ENCODE measurements at regions not wholly inside any gene's neighbourhood (a gene's known extent, or its start where the extent isn't known, plus 50 kb on each side); places are given as distances from the start of the nearest gene placed in this dataset.

DNA sequence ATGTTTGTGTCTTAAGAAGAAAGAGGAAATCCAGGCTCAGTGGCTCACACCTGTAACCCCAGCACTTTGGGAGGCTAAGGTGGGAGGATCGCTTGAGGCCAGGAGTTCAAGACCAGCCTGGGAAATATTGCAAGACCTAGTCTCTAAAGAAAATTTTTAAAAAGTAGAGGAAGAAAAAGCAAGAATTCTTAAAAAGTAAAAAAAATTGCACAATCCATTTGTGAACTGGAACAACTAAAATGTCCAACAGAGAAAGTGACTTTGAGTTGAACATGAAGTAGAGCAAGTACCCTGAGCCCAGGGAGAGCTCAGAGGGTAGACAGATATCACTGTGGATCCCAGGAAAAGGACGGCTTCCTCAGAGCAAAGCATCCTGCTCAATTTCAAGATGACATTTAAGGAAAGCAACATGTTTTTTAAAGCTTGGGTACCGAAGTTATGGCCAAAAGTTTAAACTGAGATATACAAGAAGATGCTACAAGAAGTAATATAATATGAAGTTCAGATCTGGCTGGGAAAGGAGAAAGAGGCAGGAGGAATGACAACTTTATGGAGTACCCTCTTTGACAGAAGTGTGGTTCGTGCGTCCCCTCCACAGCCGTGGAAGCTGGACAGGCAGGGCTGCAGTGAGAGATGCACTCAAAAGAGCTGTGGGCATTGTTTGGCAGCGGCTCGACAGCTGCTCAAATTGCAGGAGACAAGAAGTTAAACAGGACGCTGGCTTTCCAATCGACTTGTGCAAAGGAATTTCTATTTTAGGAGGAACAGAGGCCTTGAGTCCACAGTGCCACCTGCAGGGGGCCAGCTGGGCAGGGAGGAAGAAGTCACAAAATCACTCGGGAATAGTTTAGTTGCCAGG, 201.3 kb downstream of the JCAD start:
- no peak for DNase-seq (ENCODE audit: low spot score)

GRCh38 chr10:29856295-29856694, 203.1 kb downstream of the JCAD start:
- no peak for DNase-seq (ENCODE audit: low spot score)

DNA sequence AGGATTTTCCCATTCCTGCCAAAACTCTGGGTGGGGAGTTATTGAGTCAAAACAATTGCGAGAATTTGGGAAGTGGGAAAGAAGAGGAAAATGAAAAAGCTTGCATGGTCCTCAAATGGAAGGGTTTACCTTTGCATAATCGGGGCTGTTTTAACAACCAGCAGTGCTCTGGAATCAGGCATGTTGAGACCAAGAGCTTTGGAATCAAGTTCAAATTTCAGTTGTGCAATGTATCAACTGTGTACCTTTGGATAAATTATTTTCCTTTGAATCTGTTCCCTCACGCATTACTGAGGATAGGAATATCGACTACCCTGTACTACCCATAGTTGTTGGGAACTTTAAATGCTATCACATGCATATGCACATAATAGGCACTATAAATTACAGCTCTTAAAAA, 205.5 kb downstream of the JCAD start:
- no peak for DNase-seq (ENCODE audit: low spot score)

GRCh38 chr10:29851241-29851640, 208.1 kb downstream of the JCAD start:
- no peak for DNase-seq (ENCODE audit: low spot score)

DNA sequence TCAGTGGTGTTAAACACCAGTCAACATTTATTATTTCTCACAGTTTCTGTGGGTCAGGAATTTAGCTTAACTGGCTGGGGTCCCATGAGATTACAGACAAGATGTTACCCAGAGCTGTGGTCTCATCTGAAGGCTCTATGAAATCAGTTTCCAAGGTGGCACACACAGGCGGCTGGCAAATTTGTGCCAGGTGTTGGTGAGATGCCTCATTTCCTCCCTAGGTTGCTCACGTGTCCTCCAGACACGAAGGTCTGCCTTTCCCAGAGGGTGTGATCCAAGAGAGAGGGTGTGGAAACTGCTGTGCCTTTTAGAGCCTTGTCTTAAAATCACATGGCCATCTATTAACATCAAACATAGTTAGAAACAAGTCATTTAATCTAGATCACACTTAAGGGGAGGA, 209.0 kb downstream of the JCAD start:
- no peak for DNase-seq (ENCODE audit: low spot score)

GRCh38 chr10:29849886-29850285, 209.5 kb downstream of the JCAD start:
- no peak for DNase-seq (ENCODE audit: low spot score)

DNA sequence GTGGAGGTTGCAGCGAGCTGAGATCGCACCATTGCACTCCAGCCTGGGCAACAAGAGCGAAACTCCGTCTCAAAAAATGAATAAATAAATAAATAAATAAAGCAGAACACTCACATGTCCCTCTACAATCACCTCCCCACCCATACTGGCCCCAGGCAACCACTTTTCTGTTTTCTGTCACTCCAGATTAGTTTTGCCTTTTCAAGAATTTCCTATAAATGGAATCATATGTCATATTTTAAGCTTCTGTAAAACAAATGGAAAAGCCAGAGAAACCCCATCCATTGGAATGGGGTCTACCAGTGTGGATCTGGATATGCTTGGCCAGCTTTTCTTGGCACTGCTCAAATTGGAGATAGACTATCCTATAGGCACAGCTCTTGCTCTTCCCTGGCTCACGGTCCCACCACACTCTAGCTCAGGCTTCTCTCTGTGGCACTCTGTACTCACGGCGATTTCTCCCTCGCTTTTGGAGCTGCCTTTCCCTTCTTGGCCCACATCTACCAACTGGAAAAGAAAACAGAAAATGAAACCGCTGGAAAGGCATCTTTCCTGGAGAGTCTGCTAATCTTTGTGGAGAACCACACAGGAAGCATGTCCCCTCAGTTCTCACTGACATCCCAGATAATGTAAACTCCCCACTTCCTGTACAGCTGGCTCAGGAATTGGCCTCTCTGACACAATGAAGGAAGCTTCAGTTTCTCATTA, 210.1 kb downstream of the JCAD start:
- DNase-seq (ENCODE audit: low spot score), result no peak

DNA sequence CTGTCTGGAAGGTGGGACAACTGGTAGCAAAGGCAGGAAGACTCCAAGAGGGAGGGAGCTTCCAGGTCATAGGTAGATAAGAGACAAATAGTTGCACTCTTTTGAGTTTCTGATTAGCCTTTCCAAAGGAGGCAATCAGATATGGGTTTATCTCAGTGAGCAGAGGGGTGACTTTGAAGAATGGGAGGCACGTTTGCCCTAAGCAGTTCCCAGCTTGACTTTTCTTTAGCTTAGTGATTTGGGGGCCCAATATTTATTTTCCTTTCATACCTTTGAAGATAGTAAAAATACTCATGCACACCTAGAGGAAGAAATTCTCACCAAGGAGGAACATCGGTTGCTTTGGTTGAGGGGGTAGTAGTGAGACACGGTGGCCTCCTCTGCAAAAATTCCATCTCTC, 212.1 kb upstream of the SVIL start:
- DNase-seq (ENCODE audit: low spot score), result no peak

GRCh38 chr10:29845166-29845565, 210.4 kb upstream of the SVIL start:
- DNase-seq (ENCODE audit: low spot score), result no peak

DNA sequence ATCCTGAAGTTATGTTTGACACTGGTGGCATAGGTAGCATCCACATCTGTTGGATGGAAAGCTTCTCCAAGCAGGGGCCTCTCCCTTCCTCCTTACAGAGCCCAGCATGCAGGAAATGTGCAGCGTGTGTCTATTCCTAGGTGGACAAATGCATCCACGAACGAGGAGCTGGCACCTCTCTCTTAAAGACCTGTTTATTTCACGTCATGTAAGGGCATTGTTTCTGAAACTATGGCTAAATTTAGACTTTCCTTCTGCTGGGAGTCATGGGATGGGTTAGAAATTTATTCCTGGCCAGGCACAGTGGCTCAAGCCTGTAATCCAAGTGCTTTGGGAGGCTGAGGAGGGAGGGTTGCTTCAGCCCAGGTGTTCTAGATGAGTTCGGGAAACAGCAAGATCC, 208.4 kb upstream of the SVIL start:
- no peak for DNase-seq (ENCODE audit: low spot score)

DNA sequence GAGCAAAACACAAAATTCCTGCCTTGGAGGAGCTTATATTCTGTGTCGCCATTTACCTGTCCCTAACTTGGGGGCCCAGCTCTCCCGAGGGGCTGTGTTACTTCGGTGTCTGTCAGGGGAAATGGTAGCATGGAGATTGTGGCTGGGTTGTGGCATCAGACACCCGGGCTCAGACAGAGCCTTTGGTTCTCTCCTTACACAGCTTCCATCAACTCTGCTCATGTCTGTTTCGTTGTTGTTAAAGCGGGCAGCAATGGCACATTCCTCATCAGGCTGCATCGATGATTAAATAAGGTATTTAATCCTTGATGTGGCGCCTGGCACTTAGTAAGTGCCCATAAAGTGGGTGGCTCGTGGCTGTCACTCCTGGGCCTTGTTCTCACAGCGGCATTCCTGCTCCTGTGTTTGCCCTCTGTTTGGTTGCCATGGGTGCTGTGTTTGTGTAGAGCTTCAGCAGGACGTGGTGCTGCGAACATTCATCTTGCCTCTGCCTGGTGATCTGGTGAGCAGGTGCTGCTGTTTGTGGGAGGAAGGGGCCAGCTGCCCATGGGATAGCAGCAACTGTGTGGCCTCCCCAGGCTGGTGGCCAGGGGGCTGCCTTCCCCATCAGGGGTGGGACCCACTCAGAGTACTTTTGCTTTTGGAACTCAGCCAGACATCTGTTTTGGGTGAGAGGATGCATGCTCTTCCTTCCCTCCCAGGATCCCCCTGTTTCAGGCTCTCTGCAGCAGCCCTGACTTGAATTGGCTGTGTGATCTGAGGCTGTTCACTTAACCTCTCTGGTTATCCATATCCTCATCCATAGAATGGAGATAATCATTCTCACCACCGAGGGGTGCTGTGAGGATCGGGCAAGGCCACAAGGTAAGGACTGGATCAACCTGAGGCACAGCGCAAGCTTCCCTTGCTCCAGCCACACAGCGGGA, 207.2 kb upstream of the SVIL start:
- DNase-seq (ENCODE audit: low spot score), result no peak

GRCh38 chr10:29840516-29841276, 205.9 kb upstream of the SVIL start:
- DNase-seq (ENCODE audit: low spot score), result no peak

DNA sequence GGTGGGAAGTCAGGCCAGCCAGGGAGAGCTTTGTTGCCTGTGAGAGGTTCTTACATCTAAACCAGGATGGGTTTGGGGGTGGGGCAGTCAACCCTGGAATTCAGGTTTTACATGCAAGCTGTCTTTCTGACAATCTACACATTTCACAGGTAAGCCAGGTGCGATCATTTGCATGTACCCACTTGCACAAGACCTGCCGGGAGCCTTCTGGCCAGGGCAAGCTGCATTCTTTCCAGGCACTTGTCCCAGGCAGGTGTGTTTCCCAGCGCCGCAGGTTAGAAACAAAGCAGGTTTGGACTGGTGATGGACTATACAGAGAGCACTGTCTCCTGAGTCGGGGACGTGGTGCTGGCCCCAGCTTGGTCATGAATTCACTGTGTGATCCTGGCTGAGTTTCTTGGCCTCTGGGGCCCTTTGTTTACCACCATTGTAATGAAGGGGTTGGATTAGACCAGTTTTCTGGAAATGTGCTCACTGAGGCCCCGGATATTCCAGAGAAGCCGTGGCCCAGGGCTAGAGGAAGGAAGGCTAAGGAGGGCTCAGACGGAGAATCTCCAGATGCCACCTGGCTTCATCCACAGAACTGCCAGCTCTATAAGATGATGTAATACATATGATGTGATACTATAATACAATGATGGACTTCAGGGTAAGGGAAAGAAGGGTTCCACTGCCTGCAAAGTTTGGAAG, 205.2 kb upstream of the SVIL start:
- no peak for DNase-seq (ENCODE audit: low spot score)

- no peak for DNase-seq (ENCODE audit: low spot score)
These were observed 203.8 kb upstream of the SVIL start for GRCh38 chr10:29838539-29838938.

DNA sequence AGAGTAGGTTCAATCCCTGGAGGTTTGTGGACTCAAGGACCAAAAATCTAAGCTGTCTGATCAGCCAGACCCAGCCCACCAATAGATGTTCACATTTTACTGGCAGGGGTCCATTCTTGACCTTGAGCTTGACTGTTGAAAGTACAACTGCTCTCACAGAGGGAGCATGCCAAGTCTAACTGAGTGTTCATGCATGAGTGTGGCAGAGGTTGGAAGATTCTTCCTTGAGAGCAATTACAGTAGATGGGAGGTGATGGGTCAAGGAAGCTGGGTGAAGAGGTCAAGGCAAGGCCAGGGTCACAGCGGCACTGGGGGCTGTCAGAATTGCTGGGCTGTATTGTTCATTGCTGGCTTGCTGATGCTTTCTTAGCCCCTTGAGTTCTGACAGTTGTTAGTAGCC, 202.8 kb upstream of the SVIL start:
- DNase-seq (ENCODE audit: low spot score), result no peak

- DNase-seq (ENCODE audit: low spot score), result no peak
These were observed 201.6 kb upstream of the SVIL start for GRCh38 chr10:29836396-29836795.

- no peak for DNase-seq (ENCODE audit: low spot score)
These were observed 200.3 kb upstream of the SVIL start for GRCh38 chr10:29835055-29835454.

DNA sequence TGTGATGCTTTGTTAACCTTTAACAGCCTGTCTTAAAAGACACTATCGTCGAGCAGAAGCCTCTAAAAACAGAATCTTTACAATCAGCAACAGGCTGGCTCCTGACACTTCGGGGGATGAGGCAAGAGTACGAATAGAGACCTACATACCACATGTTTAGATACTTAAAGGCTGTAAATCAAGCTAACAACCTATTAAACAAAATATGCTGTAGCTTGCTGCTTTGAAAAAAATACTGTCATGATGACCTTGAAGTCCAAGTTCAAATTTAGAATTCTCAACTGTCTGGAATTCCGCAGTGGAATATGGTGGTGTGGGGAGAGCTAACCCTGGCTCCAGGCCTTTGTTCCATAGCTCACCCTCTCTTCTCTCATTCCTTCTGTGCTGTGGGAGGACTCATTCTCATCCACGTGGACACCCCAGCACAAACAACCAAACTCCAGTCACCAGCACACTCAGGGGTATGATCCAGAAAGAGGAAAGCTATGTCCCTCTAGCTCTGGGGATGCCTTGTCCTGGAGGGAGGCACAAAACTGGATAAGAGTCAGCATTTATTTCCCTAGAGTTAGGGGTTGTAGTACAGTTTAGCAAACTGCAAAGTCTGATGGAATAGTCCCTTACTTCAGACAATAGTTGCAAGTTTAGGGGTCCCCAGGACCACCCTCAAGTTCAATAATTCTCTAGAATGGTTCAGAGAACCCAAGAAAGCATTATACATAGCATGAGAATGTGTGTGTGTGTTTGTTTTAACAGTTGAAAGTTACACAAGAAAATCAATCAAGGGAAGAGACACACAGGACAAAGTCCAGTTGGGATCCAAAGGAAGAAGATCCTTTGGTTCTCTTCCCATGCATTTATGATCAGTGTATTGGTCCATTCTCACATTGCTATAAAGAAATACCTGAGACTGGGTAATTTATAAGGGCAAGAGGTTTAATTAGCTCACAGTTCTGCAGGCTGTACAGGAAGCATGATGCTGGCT, 196.1 kb upstream of the SVIL start:
- DNase-seq (ENCODE audit: low spot score), result no peak

DNA sequence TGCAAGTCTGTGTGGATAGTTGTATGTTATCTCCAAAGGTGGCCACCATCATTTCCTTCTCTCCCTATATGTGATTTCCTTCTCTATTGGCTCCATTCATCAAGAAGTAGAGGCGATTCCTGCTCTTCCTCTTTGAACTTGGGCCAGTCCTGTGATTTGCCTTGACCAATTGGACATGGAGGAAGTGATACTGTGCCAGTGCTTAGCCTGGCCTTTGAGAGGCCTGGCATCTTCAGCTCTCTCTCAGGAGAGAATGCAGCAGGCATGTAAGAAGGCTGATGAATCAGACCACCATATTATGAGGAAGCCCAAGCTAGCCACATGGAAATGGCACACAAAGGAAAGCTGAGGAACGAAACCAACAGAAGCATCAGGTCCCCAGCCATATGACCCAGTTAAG, 195.0 kb upstream of the SVIL start:
- no peak for DNase-seq (ENCODE audit: low spot score)

- no peak for DNase-seq (ENCODE audit: low spot score)
These were observed 194.2 kb upstream of the SVIL start for GRCh38 chr10:29828956-29829355.
